RWPE2 (cell line): ENCODE measurements at regions not wholly inside any gene's neighbourhood (a gene's known extent, or its start where the extent isn't known, plus 50 kb on each side); places are given as distances from the start of the nearest gene placed in this dataset.
A peak's percentile ranks its signal among the peaks of the same experiment; 100 is the strongest.

Source experiments
- ATAC-seq: fragments of 200-7000 bp; cut with Tn5 transposase; 3 replicates; pipeline ENCODE4 v1.9.1; 2021; ENCODE audit warnings: low read depth
- DNase-seq: peaks from one replicate; pipeline ENCODE4 v3.0.0-alpha.2; 2020; ENCODE audit warnings: low spot score
- H3K27ac ChIP-seq: fragments of 450-650 bp; 2 replicates; pipeline ENCODE4 v1.5.1; 2017; ENCODE audit warnings: mild to moderate bottlenecking; ENCODE audit not compliant: poor library complexity, severe bottlenecking
- H3K27me3 ChIP-seq: fragments of 250-450 bp; sonication (Bioruptor Pico); 2 replicates; pipeline ENCODE4 v1.5.1; 2021; ENCODE audit warnings: mild to moderate bottlenecking, moderate library complexity; ENCODE audit not compliant: insufficient read depth, poor library complexity, severe bottlenecking
- H3K36me3 ChIP-seq: fragments of 250-450 bp; sonication (Bioruptor Pico); 2 replicates; pipeline ENCODE4 v1.5.1; 2020; ENCODE audit warnings: low read depth, mild to moderate bottlenecking, moderate library complexity
- H3K4me1 ChIP-seq: fragments of 250-450 bp; sonication (Bioruptor Pico); 2 replicates; pipeline ENCODE4 v1.5.1; 2021; ENCODE audit warnings: mild to moderate bottlenecking, moderate library complexity; ENCODE audit not compliant: insufficient read depth, poor library complexity, severe bottlenecking
- H3K4me3 ChIP-seq: fragments of 250-450 bp; sonication (Bioruptor Pico); 2 replicates; pipeline ENCODE4 v1.5.1; 2021; ENCODE audit warnings: mild to moderate bottlenecking, moderate library complexity; ENCODE audit not compliant: severe bottlenecking
- H3K9me3 ChIP-seq: fragments of 250-450 bp; sonication (Bioruptor Pico); 2 replicates; pipeline ENCODE4 v1.5.1; 2021; ENCODE audit warnings: mild to moderate bottlenecking, moderate library complexity; ENCODE audit not compliant: severe bottlenecking
- TF ChIP-seq, protein P1 (sequence below): fragments of 450-650 bp; IDR thresholded peaks from one replicate; pipeline ENCODE4 v1.5.1; 2017; ENCODE audit warnings: mild to moderate bottlenecking, moderate library complexity; ENCODE audit not compliant: poor library complexity, severe bottlenecking

DNA sequence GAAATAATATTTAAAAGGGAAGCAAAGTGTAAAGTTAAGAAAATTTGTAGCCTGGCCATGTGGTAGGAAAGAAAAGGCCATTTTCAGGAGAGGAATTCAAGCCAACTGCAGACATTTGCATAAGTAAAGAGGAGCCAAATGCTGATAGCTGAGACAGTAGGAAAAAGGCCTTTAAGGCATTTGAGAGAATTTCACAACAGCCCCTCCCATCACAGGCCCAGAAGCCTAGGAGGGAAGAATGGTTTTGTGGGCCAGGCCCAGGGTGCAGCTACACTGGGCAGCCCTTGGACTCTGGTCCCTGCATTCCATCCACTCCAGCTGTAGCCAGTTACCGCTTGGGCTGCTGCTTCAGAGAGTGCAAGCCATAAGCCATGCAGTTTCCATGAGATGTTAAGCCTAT, 1556.8 kb downstream of the EFNA5 start:
- H3K9me3 ChIP-seq: no peaks in the 10 kb centered on the region
- no peak overlapping the region for H3K4me3 ChIP-seq
- TF ChIP-seq, protein P1, sequence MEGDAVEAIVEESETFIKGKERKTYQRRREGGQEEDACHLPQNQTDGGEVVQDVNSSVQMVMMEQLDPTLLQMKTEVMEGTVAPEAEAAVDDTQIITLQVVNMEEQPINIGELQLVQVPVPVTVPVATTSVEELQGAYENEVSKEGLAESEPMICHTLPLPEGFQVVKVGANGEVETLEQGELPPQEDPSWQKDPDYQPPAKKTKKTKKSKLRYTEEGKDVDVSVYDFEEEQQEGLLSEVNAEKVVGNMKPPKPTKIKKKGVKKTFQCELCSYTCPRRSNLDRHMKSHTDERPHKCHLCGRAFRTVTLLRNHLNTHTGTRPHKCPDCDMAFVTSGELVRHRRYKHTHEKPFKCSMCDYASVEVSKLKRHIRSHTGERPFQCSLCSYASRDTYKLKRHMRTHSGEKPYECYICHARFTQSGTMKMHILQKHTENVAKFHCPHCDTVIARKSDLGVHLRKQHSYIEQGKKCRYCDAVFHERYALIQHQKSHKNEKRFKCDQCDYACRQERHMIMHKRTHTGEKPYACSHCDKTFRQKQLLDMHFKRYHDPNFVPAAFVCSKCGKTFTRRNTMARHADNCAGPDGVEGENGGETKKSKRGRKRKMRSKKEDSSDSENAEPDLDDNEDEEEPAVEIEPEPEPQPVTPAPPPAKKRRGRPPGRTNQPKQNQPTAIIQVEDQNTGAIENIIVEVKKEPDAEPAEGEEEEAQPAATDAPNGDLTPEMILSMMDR: no peak
- no peak overlapping the region for H3K27ac ChIP-seq
- ATAC-seq: no peak
- no peaks in the 10 kb centered on the region for H3K36me3 ChIP-seq
- DNase-seq: no peak
- no peaks in the 10 kb centered on the region for H3K27me3 ChIP-seq
- no peaks in the 10 kb centered on the region for H3K4me1 ChIP-seq

DNA sequence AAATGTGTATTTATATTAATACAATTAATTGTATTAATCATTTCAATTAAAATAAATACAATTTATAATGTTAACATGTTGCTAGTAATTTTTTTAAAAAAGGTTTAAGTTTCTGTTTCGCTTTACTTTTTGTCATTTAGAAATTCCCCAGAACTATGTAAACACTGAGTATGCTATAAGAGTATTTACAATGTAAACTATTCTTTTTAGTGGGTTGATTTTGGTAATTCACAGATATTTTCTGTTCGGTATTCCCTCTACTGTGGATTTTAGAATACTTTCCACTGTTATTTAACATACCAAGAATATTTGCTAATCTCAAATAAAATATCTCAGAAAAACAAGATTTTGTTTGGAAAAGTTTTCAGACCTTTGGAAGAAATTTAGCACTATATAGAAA, 1564.4 kb downstream of the EFNA5 start:
- Histone ChIP-seq H3K9me3 (no peaks in the 10 kb centered on the region), H3K36me3 (no peaks in the 10 kb centered on the region)

DNA sequence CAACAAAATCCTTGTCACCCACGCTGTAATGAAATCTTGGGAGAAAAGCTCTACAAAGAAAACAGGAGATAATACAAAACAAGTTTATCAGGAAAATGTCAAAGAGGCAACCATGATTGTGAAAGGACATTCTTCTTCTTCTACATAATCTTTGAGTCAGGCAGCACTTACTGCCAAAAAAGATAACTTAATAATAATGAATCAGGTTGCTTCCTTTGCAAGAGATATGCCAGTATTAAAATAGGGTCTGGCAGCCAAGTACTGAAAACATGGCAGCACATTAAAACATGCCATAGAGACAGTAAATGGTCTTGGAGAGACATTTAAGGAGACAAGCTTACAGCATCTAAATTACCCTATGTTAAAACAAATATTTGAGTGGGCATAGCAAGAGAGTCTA, 1573.4 kb downstream of the EFNA5 start:
- H3K4me3 ChIP-seq: no peak overlapping the region
- H3K4me1 ChIP-seq: peaks cover 4% of the 10 kb centered on the region
- DNase-seq (no peak), ATAC-seq (peak; percentile 37; the same call in 1 of the 3 replicates)
- H3K36me3 ChIP-seq: no peaks in the 10 kb centered on the region
- no peaks in the 10 kb centered on the region for H3K9me3 ChIP-seq
- TF ChIP-seq, protein P1: no peak
- H3K27me3 ChIP-seq: no peaks in the 10 kb centered on the region
- no peak overlapping the region for H3K27ac ChIP-seq

More for the DNA sequence above, 1564.4 kb downstream of the EFNA5 start:
- Histone ChIP-seq H3K4me3 (no peak overlapping the region), H3K4me1 (no peaks in the 10 kb centered on the region), H3K27me3 (no peaks in the 10 kb centered on the region), H3K27ac (no peak overlapping the region)
- TF ChIP-seq, protein P1: no peak
- no peak for ATAC-seq
- DNase-seq: no peak

DNA sequence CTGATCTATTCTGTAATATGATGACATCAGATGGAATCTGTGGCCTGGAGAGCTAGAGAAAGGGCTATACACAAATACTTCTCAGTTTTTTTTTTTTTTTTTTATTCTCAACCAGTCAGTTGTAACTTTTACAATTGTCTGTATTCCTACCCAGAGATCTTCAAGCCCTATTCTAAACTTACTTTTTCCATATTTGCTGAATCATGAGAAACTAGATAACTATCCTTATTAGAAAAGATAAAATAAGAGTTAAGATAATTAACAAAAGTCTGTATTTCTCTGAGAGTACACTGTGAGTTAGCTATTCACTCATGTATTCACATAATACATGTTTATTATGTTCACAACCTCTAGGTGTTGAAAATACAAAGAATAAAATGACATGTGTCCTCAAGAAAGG, 1575.9 kb downstream of the EFNA5 start:
- no peak overlapping the region for H3K27ac ChIP-seq
- no peaks in the 10 kb centered on the region for H3K36me3 ChIP-seq
- H3K9me3 ChIP-seq: no peaks in the 10 kb centered on the region
- ATAC-seq: no peak
- no peak for DNase-seq
- no peak overlapping the region for H3K4me3 ChIP-seq
- H3K4me1 ChIP-seq: peaks cover 4% of the 10 kb centered on the region
- peaks cover 4% of the 10 kb centered on the region for H3K27me3 ChIP-seq
- TF ChIP-seq, protein P1: no peak

DNA sequence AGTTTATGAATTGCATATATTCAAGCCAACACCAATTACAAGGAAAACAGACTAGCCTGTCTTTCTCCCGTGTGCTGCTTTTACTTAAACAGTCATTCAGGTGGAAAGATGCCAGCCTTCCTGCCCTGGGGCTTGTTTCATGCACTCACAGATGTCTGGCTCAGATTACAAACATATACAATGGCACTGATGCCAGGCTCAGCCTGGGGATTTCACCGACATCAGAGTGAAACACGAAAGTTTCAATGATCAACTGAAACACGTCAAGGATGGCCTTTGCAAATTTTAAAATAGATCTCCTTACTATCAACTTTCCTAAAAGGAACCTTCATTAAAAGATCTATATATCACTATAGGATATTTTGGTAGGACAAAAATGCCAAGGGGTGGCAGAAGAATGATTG, 1576.5 kb downstream of the EFNA5 start:
- TF ChIP-seq, protein P1: no peak
- ATAC-seq: peak; percentile 97
- no peaks in the 10 kb centered on the region for H3K9me3 ChIP-seq
- no peak overlapping the region for H3K4me3 ChIP-seq
- peak; percentile 86 for DNase-seq
- peaks cover 4% of the 10 kb centered on the region for H3K4me1 ChIP-seq
- H3K27ac ChIP-seq: no peak overlapping the region
- peaks cover 4% of the 10 kb centered on the region for H3K27me3 ChIP-seq
- H3K36me3 ChIP-seq: no peaks in the 10 kb centered on the region
